ENCODE measurements at regions not wholly inside any gene's neighbourhood (a gene's known extent, or its start where the extent isn't known, plus 50 kb on each side); places are given as distances from the start of the nearest gene placed in this dataset.

GRCh38 chr6:147837540-147837939 is 329.1 kb downstream of the SAMD5 start:
- TF ChIP-seq EZH2 (IDR thresholded peaks at IDR 0.05; ENCODE audit: borderline replicate concordance, low read length) (no peak), CTCF (IDR thresholded peaks at IDR 0.05; ENCODE audit: low read length) (no peak)

All from OCI-LY1 (cell line).